GM23338 (cell line): ENCODE measurements at regions not wholly inside any gene's neighbourhood (a gene's known extent, or its start where the extent isn't known, plus 50 kb on each side); places are given as distances from the start of the nearest gene placed in this dataset.

Experiments used
- ATAC-seq: fragments of 200-7000 bp; cut with Tn5 transposase; 3 replicates; pipeline ENCODE4 v1.9.1; 2020
- DNase-seq: peaks from one replicate; pipeline ENCODE4 v3.0.0-alpha.2; 2015; ENCODE audit warnings: low spot score
- H2AFZ ChIP-seq: fragments of 200-600 bp; sonication (generic); 2 replicates; pipeline ENCODE4 v1.8.0; 2016; ENCODE audit warnings: antibody characterized with exemption, mild to moderate bottlenecking, moderate library complexity
- H3F3A ChIP-seq: fragments of 200-600 bp; sonication (generic); replicated peaks from 2 replicates; pipeline ENCODE4 v1.8.0; 2017; ENCODE audit warnings: antibody characterized with exemption, mixed run types, low read depth
- H3K27ac ChIP-seq: fragments of 200-600 bp; sonication (generic); 2 replicates; pipeline ENCODE4 v1.6.1; 2016; ENCODE audit warnings: low read depth
- H3K27me3 ChIP-seq: fragments of 200-600 bp; sonication (generic); 2 replicates; pipeline ENCODE4 v1.8.0; 2016; ENCODE audit warnings: mild to moderate bottlenecking, mixed run types, moderate library complexity; ENCODE audit not compliant: insufficient read depth
- H3K36me3 ChIP-seq: fragments of 200-600 bp; sonication (generic); 2 replicates; pipeline ENCODE4 v1.8.0; 2016; ENCODE audit warnings: mild to moderate bottlenecking; ENCODE audit not compliant: insufficient read depth
- H3K4me1 ChIP-seq: fragments of 200-600 bp; sonication (generic); 2 replicates; pipeline ENCODE4 v1.8.0; 2016; ENCODE audit warnings: mild to moderate bottlenecking, moderate library complexity; ENCODE audit not compliant: insufficient read depth
- H3K4me2 ChIP-seq: fragments of 200-600 bp; sonication (generic); 2 replicates; pipeline ENCODE4 v1.7.1; 2017; ENCODE audit warnings: mixed run types
- H3K4me3 ChIP-seq: fragments of 200-600 bp; sonication (generic); 2 replicates; pipeline ENCODE4 v1.6.1; 2016; ENCODE audit warnings: mixed run types
- H3K79me2 ChIP-seq: fragments of 200-600 bp; sonication (generic); replicated peaks from 2 replicates; pipeline ENCODE4 v1.8.0; 2017; ENCODE audit warnings: mild to moderate bottlenecking; ENCODE audit not compliant: insufficient read depth
- H3K9me2 ChIP-seq: fragments of 200-600 bp; sonication (generic); 2 replicates; pipeline ENCODE4 v1.8.0; 2017; ENCODE audit not compliant: insufficient read depth
- H4K20me1 ChIP-seq: fragments of 200-600 bp; sonication (generic); replicated peaks from 2 replicates; pipeline ENCODE4 v1.8.0; 2017; ENCODE audit warnings: mild to moderate bottlenecking; ENCODE audit not compliant: insufficient read depth
- H3K27ac Mint-ChIP-seq: 2 replicates; pipeline ENCODE4 v1.8.0; 2020; ENCODE audit warnings: inconsistent platforms, mild to moderate bottlenecking, moderate library complexity, mixed read lengths
- H3K27me3 Mint-ChIP-seq: 3 replicates; pipeline ENCODE4 v1.8.0; 2022; ENCODE audit warnings: low read depth, mild to moderate bottlenecking, moderate library complexity, mixed read lengths, inconsistent platforms; ENCODE audit not compliant: insufficient read depth, poor library complexity
- H3K36me3 Mint-ChIP-seq: 3 replicates; pipeline ENCODE4 v1.8.0; 2021; ENCODE audit warnings: low read depth, mild to moderate bottlenecking, inconsistent platforms, moderate library complexity, mixed read lengths
- H3K4me1 Mint-ChIP-seq: 3 replicates; pipeline ENCODE4 v1.8.0; 2020; ENCODE audit warnings: mild to moderate bottlenecking, inconsistent platforms, mixed read lengths
- H3K4me3 Mint-ChIP-seq: 3 replicates; pipeline ENCODE4 v1.8.0; 2021; ENCODE audit warnings: moderate library complexity, mild to moderate bottlenecking, inconsistent platforms, mixed read lengths
- H3K9me3 Mint-ChIP-seq: 3 replicates; pipeline ENCODE4 v1.8.0; 2020; ENCODE audit warnings: moderate library complexity, mild to moderate bottlenecking, inconsistent platforms, mixed read lengths
- CREB1 ChIP-seq: fragments of 250-450 bp; sonication (Bioruptor Pico); IDR thresholded peaks from 2 replicates; pipeline ENCODE4 v1.5.0; 2020; ENCODE audit warnings: low read depth, mild to moderate bottlenecking, moderate library complexity
- EZH2 ChIP-seq: fragments of 200-600 bp; sonication (generic); IDR thresholded peaks from one replicate; pipeline ENCODE4 v1.8.0; 2017; ENCODE audit warnings: antibody characterized with exemption, mild to moderate bottlenecking, low read depth; ENCODE audit not compliant: unreplicated experiment
- EZH2phosphoT487 ChIP-seq: fragments of 200-600 bp; sonication (generic); IDR thresholded peaks from one replicate; pipeline ENCODE4 v1.8.1; 2018; ENCODE audit warnings: antibody characterized with exemption; ENCODE audit not compliant: unreplicated experiment
- JUNB ChIP-seq: IDR thresholded peaks from one replicate; pipeline ENCODE4 v1.6.1; 2016; ENCODE audit warnings: antibody characterized with exemption; ENCODE audit not compliant: unreplicated experiment
- STAT1 ChIP-seq: IDR thresholded peaks from one replicate; pipeline ENCODE4 v1.6.1; 2016; ENCODE audit warnings: antibody characterized with exemption; ENCODE audit not compliant: unreplicated experiment
- ZNF114 ChIP-seq: fragments of 250-450 bp; sonication (Bioruptor Pico); IDR thresholded peaks from 2 replicates; pipeline ENCODE4 v1.5.0; 2020; ENCODE audit warnings: mild to moderate bottlenecking, moderate library complexity
- ZNF331 ChIP-seq: fragments of 250-450 bp; sonication (Bioruptor Pico); IDR thresholded peaks from 2 replicates; pipeline ENCODE4 v1.5.0; 2020; ENCODE audit warnings: low read depth, mild to moderate bottlenecking, moderate library complexity
- TF ChIP-seq, protein P1 (sequence below): fragments of 250-450 bp; sonication (Bioruptor Pico); IDR thresholded peaks from 2 replicates; pipeline ENCODE4 v1.5.0; 2020; ENCODE audit warnings: mild to moderate bottlenecking, moderate library complexity

DNA sequence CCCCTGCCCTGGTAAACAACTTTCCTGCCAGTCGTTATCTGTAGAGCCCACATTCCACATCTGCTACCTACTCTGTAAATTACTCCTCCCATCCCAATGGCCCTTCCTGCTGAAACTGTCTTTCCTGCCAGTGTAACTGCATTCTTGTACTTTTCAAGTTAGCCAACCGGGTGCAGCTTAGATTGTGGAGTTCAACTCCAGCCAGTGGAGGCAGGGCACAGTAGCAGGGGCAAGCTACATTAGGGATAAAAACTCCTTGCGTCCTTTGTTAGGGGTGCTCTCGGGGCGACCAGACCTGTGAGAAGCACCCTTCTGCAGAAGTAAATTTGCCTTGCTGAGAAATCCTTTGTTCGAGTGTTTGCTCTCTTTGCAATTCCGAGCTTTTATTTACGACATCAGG lies 639.0 kb upstream of the TYRP1 start:
- ATAC-seq (no peak), DNase-seq (peak; percentile 8)
- Histone ChIP-seq H3K36me3 (peaks cover 17% of the 10 kb centered on the region), H3K4me3 (no peak overlapping the region), H3K4me1 (no peaks in the 10 kb centered on the region), H3K27ac (no peak overlapping the region), H3F3A (no peaks in the 10 kb centered on the region), H3K27me3 (no peaks in the 10 kb centered on the region), H4K20me1 (no peaks in the 10 kb centered on the region), H3K4me2 (no peak overlapping the region), H3K79me2 (no peaks in the 10 kb centered on the region), H3K9me2 (no peaks in the 10 kb centered on the region), H2AFZ (no peak overlapping the region)
- peaks cover 36% of the 10 kb centered on the region for H3K36me3 Mint-ChIP-seq
- H3K4me3 Mint-ChIP-seq: no peak overlapping the region
- no peaks in the 10 kb centered on the region for H3K4me1 Mint-ChIP-seq
- peaks cover 3% of the 10 kb centered on the region for H3K27me3 Mint-ChIP-seq
- H3K9me3 Mint-ChIP-seq: peaks cover 57% of the 10 kb centered on the region
- no peak for TF ChIP-seq EZH2
- no peak for TF ChIP-seq EZH2phosphoT487
- no peak for TF ChIP-seq JUNB
- TF ChIP-seq STAT1: no peak
- TF ChIP-seq, protein P1, sequence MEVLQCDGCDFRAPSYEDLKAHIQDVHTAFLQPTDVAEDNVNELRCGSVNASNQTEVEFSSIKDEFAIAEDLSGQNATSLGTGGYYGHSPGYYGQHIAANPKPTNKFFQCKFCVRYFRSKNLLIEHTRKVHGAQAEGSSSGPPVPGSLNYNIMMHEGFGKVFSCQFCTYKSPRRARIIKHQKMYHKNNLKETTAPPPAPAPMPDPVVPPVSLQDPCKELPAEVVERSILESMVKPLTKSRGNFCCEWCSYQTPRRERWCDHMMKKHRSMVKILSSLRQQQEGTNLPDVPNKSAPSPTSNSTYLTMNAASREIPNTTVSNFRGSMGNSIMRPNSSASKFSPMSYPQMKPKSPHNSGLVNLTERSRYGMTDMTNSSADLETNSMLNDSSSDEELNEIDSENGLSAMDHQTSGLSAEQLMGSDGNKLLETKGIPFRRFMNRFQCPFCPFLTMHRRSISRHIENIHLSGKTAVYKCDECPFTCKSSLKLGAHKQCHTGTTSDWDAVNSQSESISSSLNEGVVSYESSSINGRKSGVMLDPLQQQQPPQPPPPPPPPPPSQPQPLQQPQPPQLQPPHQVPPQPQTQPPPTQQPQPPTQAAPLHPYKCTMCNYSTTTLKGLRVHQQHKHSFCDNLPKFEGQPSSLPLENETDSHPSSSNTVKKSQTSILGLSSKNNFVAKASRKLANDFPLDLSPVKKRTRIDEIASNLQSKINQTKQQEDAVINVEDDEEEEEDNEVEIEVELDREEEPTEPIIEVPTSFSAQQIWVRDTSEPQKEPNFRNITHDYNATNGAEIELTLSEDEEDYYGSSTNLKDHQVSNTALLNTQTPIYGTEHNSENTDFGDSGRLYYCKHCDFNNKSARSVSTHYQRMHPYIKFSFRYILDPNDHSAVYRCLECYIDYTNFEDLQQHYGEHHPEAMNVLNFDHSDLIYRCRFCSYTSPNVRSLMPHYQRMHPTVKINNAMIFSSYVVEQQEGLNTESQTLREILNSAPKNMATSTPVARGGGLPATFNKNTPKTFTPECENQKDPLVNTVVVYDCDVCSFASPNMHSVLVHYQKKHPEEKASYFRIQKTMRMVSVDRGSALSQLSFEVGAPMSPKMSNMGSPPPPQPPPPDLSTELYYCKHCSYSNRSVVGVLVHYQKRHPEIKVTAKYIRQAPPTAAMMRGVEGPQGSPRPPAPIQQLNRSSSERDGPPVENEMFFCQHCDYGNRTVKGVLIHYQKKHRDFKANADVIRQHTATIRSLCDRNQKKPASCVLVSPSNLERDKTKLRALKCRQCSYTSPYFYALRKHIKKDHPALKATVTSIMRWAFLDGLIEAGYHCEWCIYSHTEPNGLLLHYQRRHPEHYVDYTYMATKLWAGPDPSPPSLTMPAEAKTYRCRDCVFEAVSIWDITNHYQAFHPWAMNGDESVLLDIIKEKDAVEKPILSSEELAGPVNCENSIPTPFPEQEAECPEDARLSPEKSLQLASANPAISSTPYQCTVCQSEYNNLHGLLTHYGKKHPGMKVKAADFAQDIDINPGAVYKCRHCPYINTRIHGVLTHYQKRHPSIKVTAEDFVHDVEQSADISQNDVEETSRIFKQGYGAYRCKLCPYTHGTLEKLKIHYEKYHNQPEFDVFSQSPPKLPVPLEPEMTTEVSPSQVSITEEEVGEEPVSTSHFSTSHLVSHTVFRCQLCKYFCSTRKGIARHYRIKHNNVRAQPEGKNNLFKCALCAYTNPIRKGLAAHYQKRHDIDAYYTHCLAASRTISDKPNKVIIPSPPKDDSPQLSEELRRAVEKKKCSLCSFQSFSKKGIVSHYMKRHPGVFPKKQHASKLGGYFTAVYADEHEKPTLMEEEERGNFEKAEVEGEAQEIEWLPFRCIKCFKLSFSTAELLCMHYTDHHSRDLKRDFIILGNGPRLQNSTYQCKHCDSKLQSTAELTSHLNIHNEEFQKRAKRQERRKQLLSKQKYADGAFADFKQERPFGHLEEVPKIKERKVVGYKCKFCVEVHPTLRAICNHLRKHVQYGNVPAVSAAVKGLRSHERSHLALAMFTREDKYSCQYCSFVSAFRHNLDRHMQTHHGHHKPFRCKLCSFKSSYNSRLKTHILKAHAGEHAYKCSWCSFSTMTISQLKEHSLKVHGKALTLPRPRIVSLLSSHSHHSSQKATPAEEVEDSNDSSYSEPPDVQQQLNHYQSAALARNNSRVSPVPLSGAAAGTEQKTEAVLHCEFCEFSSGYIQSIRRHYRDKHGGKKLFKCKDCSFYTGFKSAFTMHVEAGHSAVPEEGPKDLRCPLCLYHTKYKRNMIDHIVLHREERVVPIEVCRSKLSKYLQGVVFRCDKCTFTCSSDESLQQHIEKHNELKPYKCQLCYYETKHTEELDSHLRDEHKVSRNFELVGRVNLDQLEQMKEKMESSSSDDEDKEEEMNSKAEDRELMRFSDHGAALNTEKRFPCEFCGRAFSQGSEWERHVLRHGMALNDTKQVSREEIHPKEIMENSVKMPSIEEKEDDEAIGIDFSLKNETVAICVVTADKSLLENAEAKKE: no peak
- TF ChIP-seq ZNF114 (CRISPR knock-in tag): no peak
- TF ChIP-seq CREB1 (CRISPR knock-in tag): no peak
- no peak overlapping the region for H3K27ac Mint-ChIP-seq

DNA sequence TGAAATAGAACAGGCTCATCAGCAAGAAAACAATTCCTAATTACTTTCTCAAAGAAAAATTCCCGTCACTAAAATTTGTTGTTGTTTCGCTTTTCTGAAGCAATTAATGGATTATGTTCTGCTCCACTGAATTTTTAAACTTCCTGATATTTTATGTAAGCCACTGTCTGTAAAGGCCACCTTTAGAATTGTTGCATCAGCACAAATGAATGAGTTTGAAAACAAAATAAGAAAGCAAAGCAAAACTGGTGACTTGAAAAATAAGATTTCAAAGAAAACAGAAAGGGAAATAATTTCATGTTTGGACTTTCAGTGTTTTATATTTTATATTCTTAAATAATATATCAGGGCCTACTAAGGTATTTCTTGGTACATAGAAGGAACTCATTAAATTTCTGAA lies 636.3 kb upstream of the TYRP1 start:
- H3K79me2 ChIP-seq: no peaks in the 10 kb centered on the region
- H3K4me3 ChIP-seq: no peak overlapping the region
- H3K4me2 ChIP-seq: no peak overlapping the region
- H2AFZ ChIP-seq: no peak overlapping the region
- peaks cover 54% of the 10 kb centered on the region for H3K9me3 Mint-ChIP-seq
- H3F3A ChIP-seq: no peaks in the 10 kb centered on the region
- peaks cover 3% of the 10 kb centered on the region for H3K27me3 Mint-ChIP-seq
- H3K27ac Mint-ChIP-seq: no peak overlapping the region
- no peaks in the 10 kb centered on the region for H3K4me1 ChIP-seq
- no peak for DNase-seq
- peaks cover 17% of the 10 kb centered on the region for H3K36me3 ChIP-seq
- H3K4me3 Mint-ChIP-seq: no peak overlapping the region
- no peak for ATAC-seq
- no peak overlapping the region for H3K27ac ChIP-seq
- H3K27me3 ChIP-seq: no peaks in the 10 kb centered on the region
- H3K9me2 ChIP-seq: no peaks in the 10 kb centered on the region
- H4K20me1 ChIP-seq: no peaks in the 10 kb centered on the region
- H3K36me3 Mint-ChIP-seq: peaks cover 36% of the 10 kb centered on the region
- H3K4me1 Mint-ChIP-seq: no peaks in the 10 kb centered on the region
- TF ChIP-seq ZNF331 (CRISPR knock-in tag) (no peak), CREB1 (CRISPR knock-in tag) (no peak), ZNF114 (CRISPR knock-in tag) (no peak), JUNB (no peak)
